Calu3 (cell line): ENCODE measurements at regions not wholly inside any gene's neighbourhood (a gene's known extent, or its start where the extent isn't known, plus 50 kb on each side); places are given as distances from the start of the nearest gene placed in this dataset.

ENCODE experiments used
- BruUV-seq: library from RNA; stranded (reverse); fragments of 400-500 nt; replicated peaks from 2 replicates; lab custom pipeline; 2021; lab: Mats Ljungman, UMichigan
- CTCF ChIA-PET: fragments of 300-600 bp; sonication (Branson Sonifier 250); formaldehyde crosslinking; loops from one replicate; lab custom pipeline; 2022; ENCODE audit warnings: antibody characterized with exemption; lab: Charles Lee
- DNase-seq: peaks from one replicate; pipeline ENCODE4 v3.0.0; 2022
- H3K27ac Mint-ChIP-seq: one replicate; pipeline ENCODE4 v1.8.0; 2022; ENCODE audit warnings: mixed read lengths; ENCODE audit not compliant: unreplicated experiment
- H3K27me3 Mint-ChIP-seq: one replicate; pipeline ENCODE4 v1.8.0; 2022; ENCODE audit warnings: mixed read lengths; ENCODE audit not compliant: unreplicated experiment
- H3K36me3 Mint-ChIP-seq: one replicate; pipeline ENCODE4 v1.8.0; 2022; ENCODE audit warnings: mild to moderate bottlenecking, moderate library complexity, mixed read lengths; ENCODE audit not compliant: insufficient read depth, unreplicated experiment
- H3K4me1 Mint-ChIP-seq: one replicate; pipeline ENCODE4 v1.8.0; 2022; ENCODE audit warnings: mild to moderate bottlenecking, low read depth, mixed read lengths; ENCODE audit not compliant: unreplicated experiment
- H3K4me3 Mint-ChIP-seq: one replicate; pipeline ENCODE4 v1.8.0; 2022; ENCODE audit warnings: mild to moderate bottlenecking, low read depth, moderate library complexity, mixed read lengths; ENCODE audit not compliant: unreplicated experiment
- H3K9me3 Mint-ChIP-seq: one replicate; pipeline ENCODE4 v1.8.0; 2022; ENCODE audit warnings: low read depth, mixed read lengths; ENCODE audit not compliant: unreplicated experiment
- CTCF ChIP-seq: fragments of 200-600 bp; IDR thresholded peaks from one replicate; pipeline ENCODE4 v1.8.0; 2022; ENCODE audit warnings: antibody characterized with exemption; ENCODE audit not compliant: unreplicated experiment
- intact Hi-C: fragments of 100-400 bp; cut with micrococcal nuclease; formaldehyde crosslinking; loops from one replicate; pipeline ENCODE4 v1.10.0; 2022; ENCODE audit not compliant: unreplicated experiment

- no peak for TF ChIP-seq CTCF
- Mint-ChIP-seq H3K27me3 (no peaks in the 10 kb centered on the region), H3K36me3 (no peaks in the 10 kb centered on the region), H3K27ac (no peak overlapping the region), H3K4me3 (no peak overlapping the region), H3K9me3 (no peaks in the 10 kb centered on the region), H3K4me1 (no peaks in the 10 kb centered on the region)
- intact Hi-C loops, result no loop called here
- DNase-seq, result no peak
- BruUV-seq, result no TSS peak
- CTCF ChIA-PET, result no interaction called here
Observed at GRCh38 chr6:151175662-151176445, 63.9 kb upstream of the AKAP12 start.

GRCh38 chr6:151176911-151177770 is 62.6 kb upstream of the AKAP12 start:
- Mint-ChIP-seq H3K36me3 (no peaks in the 10 kb centered on the region), H3K27me3 (no peaks in the 10 kb centered on the region), H3K4me3 (no peak overlapping the region), H3K9me3 (no peaks in the 10 kb centered on the region), H3K27ac (no peak overlapping the region), H3K4me1 (no peaks in the 10 kb centered on the region)
- TF ChIP-seq CTCF, result no peak
- no TSS peak for BruUV-seq
- CTCF ChIA-PET, result no interaction called here
- no peak for DNase-seq
- intact Hi-C loops, result no loop called here

GRCh38 chr6:151178373-151178772 is 61.4 kb upstream of the AKAP12 start:
- no peak for DNase-seq
- no peaks in the 10 kb centered on the region for H3K36me3 Mint-ChIP-seq
- no peak overlapping the region for H3K27ac Mint-ChIP-seq
- intact Hi-C loops, result no loop called here
- no peaks in the 10 kb centered on the region for H3K4me1 Mint-ChIP-seq
- CTCF ChIA-PET, result no interaction called here
- no TSS peak for BruUV-seq
- H3K4me3 Mint-ChIP-seq, result no peak overlapping the region
- H3K27me3 Mint-ChIP-seq, result no peaks in the 10 kb centered on the region
- H3K9me3 Mint-ChIP-seq, result no peaks in the 10 kb centered on the region
- TF ChIP-seq CTCF, result no peak

GRCh38 chr6:151179321-151179720 is 60.4 kb upstream of the AKAP12 start:
- BruUV-seq, result no TSS peak
- intact Hi-C loops, result no loop called here
- Mint-ChIP-seq H3K27ac (no peak overlapping the region), H3K4me3 (no peak overlapping the region), H3K4me1 (no peaks in the 10 kb centered on the region), H3K27me3 (no peaks in the 10 kb centered on the region), H3K36me3 (no peaks in the 10 kb centered on the region), H3K9me3 (no peaks in the 10 kb centered on the region)
- no peak for TF ChIP-seq CTCF
- CTCF ChIA-PET, result no interaction called here
- DNase-seq, result no peak
